ENCODE measurements at regions not wholly inside any gene's neighbourhood (a gene's known extent, or its start where the extent isn't known, plus 50 kb on each side); places are given as distances from the start of the nearest gene placed in this dataset.

- H3K27ac ChIP-seq (ENCODE audit: low read length) = no peak overlapping the region
- H3K36me3 ChIP-seq (ENCODE audit: control insufficient read depth in 1 of 2, insufficient read depth in 2 of 2, low read length in 2 of 2) = no peaks in the 10 kb centered on the region
- no peaks in the 10 kb centered on the region for H3K9me3 ChIP-seq (ENCODE audit: control insufficient read depth in 1 of 2, low read length in 2 of 2)
- no peaks in the 10 kb centered on the region for H3K4me1 ChIP-seq (ENCODE audit: control insufficient read depth in 1 of 2, insufficient read depth in 2 of 2, low read length in 2 of 2)
- H3K27me3 ChIP-seq (ENCODE audit: low read depth, low read length) = no peaks in the 10 kb centered on the region
- H3K4me3 ChIP-seq (ENCODE audit: low read depth in 1 of 2, low read length in 2 of 2) = no peak overlapping the region
Measured at GRCh38 chr18:8976606-8977005, 125.9 kb upstream of the NDUFV2 start.

- H3K36me3 ChIP-seq (ENCODE audit: control insufficient read depth in 1 of 2, insufficient read depth in 2 of 2, low read length in 2 of 2) = no peaks in the 10 kb centered on the region
- no peak overlapping the region for H3K4me3 ChIP-seq (ENCODE audit: low read depth in 1 of 2, low read length in 2 of 2)
- no peak overlapping the region for H3K27ac ChIP-seq (ENCODE audit: low read length)
- H3K9me3 ChIP-seq (ENCODE audit: control insufficient read depth in 1 of 2, low read length in 2 of 2) = no peaks in the 10 kb centered on the region
- no peaks in the 10 kb centered on the region for H3K4me1 ChIP-seq (ENCODE audit: control insufficient read depth in 1 of 2, insufficient read depth in 2 of 2, low read length in 2 of 2)
- H3K27me3 ChIP-seq (ENCODE audit: low read depth, low read length) = no peaks in the 10 kb centered on the region
Measured at GRCh38 chr18:8977166-8977565, 125.3 kb upstream of the NDUFV2 start.

- Histone ChIP-seq H3K9me3 (ENCODE audit: control insufficient read depth in 1 of 2, low read length in 2 of 2) (no peaks in the 10 kb centered on the region), H3K4me1 (ENCODE audit: control insufficient read depth in 1 of 2, insufficient read depth in 2 of 2, low read length in 2 of 2) (no peaks in the 10 kb centered on the region), H3K27me3 (ENCODE audit: low read depth, low read length) (no peaks in the 10 kb centered on the region), H3K36me3 (ENCODE audit: control insufficient read depth in 1 of 2, insufficient read depth in 2 of 2, low read length in 2 of 2) (no peaks in the 10 kb centered on the region), H3K27ac (ENCODE audit: low read length) (no peak overlapping the region), H3K4me3 (ENCODE audit: low read depth in 1 of 2, low read length in 2 of 2) (no peak overlapping the region)
Measured at GRCh38 chr18:8977701-8978100, 124.8 kb upstream of the NDUFV2 start.

- Histone ChIP-seq H3K9me3 (ENCODE audit: control insufficient read depth in 1 of 2, low read length in 2 of 2) (no peaks in the 10 kb centered on the region), H3K4me3 (ENCODE audit: low read depth in 1 of 2, low read length in 2 of 2) (no peak overlapping the region), H3K4me1 (ENCODE audit: control insufficient read depth in 1 of 2, insufficient read depth in 2 of 2, low read length in 2 of 2) (no peaks in the 10 kb centered on the region), H3K36me3 (ENCODE audit: control insufficient read depth in 1 of 2, insufficient read depth in 2 of 2, low read length in 2 of 2) (no peaks in the 10 kb centered on the region), H3K27ac (ENCODE audit: low read length) (no peak overlapping the region), H3K27me3 (ENCODE audit: low read depth, low read length) (no peaks in the 10 kb centered on the region)
Measured at GRCh38 chr18:8978394-8978793, 124.1 kb upstream of the NDUFV2 start.

GRCh38 chr18:8979258-8979988 lies 123.1 kb upstream of the NDUFV2 start:
- no peak overlapping the region for H3K27ac ChIP-seq (ENCODE audit: low read length)
- no peaks in the 10 kb centered on the region for H3K9me3 ChIP-seq (ENCODE audit: control insufficient read depth in 1 of 2, low read length in 2 of 2)
- H3K4me1 ChIP-seq (ENCODE audit: control insufficient read depth in 1 of 2, insufficient read depth in 2 of 2, low read length in 2 of 2) = no peaks in the 10 kb centered on the region
- H3K4me3 ChIP-seq (ENCODE audit: low read depth in 1 of 2, low read length in 2 of 2) = no peak overlapping the region
- H3K36me3 ChIP-seq (ENCODE audit: control insufficient read depth in 1 of 2, insufficient read depth in 2 of 2, low read length in 2 of 2) = no peaks in the 10 kb centered on the region
- H3K27me3 ChIP-seq (ENCODE audit: low read depth, low read length) = no peaks in the 10 kb centered on the region

GRCh38 chr18:8980496-8980895 lies 122.0 kb upstream of the NDUFV2 start:
- Histone ChIP-seq H3K4me3 (ENCODE audit: low read depth in 1 of 2, low read length in 2 of 2) (no peak overlapping the region), H3K4me1 (ENCODE audit: control insufficient read depth in 1 of 2, insufficient read depth in 2 of 2, low read length in 2 of 2) (no peaks in the 10 kb centered on the region), H3K36me3 (ENCODE audit: control insufficient read depth in 1 of 2, insufficient read depth in 2 of 2, low read length in 2 of 2) (no peaks in the 10 kb centered on the region), H3K9me3 (ENCODE audit: control insufficient read depth in 1 of 2, low read length in 2 of 2) (no peaks in the 10 kb centered on the region), H3K27me3 (ENCODE audit: low read depth, low read length) (no peaks in the 10 kb centered on the region), H3K27ac (ENCODE audit: low read length) (no peak overlapping the region)

- H3K4me3 ChIP-seq (ENCODE audit: low read depth in 1 of 2, low read length in 2 of 2) = no peak overlapping the region
- no peak overlapping the region for H3K27ac ChIP-seq (ENCODE audit: low read length)
- no peaks in the 10 kb centered on the region for H3K4me1 ChIP-seq (ENCODE audit: control insufficient read depth in 1 of 2, insufficient read depth in 2 of 2, low read length in 2 of 2)
- H3K9me3 ChIP-seq (ENCODE audit: control insufficient read depth in 1 of 2, low read length in 2 of 2) = no peaks in the 10 kb centered on the region
- no peaks in the 10 kb centered on the region for H3K27me3 ChIP-seq (ENCODE audit: low read depth, low read length)
- H3K36me3 ChIP-seq (ENCODE audit: control insufficient read depth in 1 of 2, insufficient read depth in 2 of 2, low read length in 2 of 2) = no peaks in the 10 kb centered on the region
Measured at GRCh38 chr18:8980918-8981317, 121.6 kb upstream of the NDUFV2 start.

- Histone ChIP-seq H3K36me3 (ENCODE audit: control insufficient read depth in 1 of 2, insufficient read depth in 2 of 2, low read length in 2 of 2) (no peaks in the 10 kb centered on the region), H3K27me3 (ENCODE audit: low read depth, low read length) (no peaks in the 10 kb centered on the region), H3K27ac (ENCODE audit: low read length) (no peak overlapping the region), H3K4me3 (ENCODE audit: low read depth in 1 of 2, low read length in 2 of 2) (no peak overlapping the region), H3K9me3 (ENCODE audit: control insufficient read depth in 1 of 2, low read length in 2 of 2) (no peaks in the 10 kb centered on the region), H3K4me1 (ENCODE audit: control insufficient read depth in 1 of 2, insufficient read depth in 2 of 2, low read length in 2 of 2) (no peaks in the 10 kb centered on the region)
Measured at GRCh38 chr18:8982416-8983183, 119.9 kb upstream of the NDUFV2 start.

GRCh38 chr18:8983195-8983594 lies 119.3 kb upstream of the NDUFV2 start:
- H3K4me1 ChIP-seq (ENCODE audit: control insufficient read depth in 1 of 2, insufficient read depth in 2 of 2, low read length in 2 of 2) = no peaks in the 10 kb centered on the region
- no peak overlapping the region for H3K4me3 ChIP-seq (ENCODE audit: low read depth in 1 of 2, low read length in 2 of 2)
- H3K27ac ChIP-seq (ENCODE audit: low read length) = no peak overlapping the region
- H3K9me3 ChIP-seq (ENCODE audit: control insufficient read depth in 1 of 2, low read length in 2 of 2) = no peaks in the 10 kb centered on the region
- no peaks in the 10 kb centered on the region for H3K27me3 ChIP-seq (ENCODE audit: low read depth, low read length)
- no peaks in the 10 kb centered on the region for H3K36me3 ChIP-seq (ENCODE audit: control insufficient read depth in 1 of 2, insufficient read depth in 2 of 2, low read length in 2 of 2)

- Histone ChIP-seq H3K27ac (ENCODE audit: low read length) (no peak overlapping the region), H3K36me3 (ENCODE audit: control insufficient read depth in 1 of 2, insufficient read depth in 2 of 2, low read length in 2 of 2) (no peaks in the 10 kb centered on the region), H3K27me3 (ENCODE audit: low read depth, low read length) (no peaks in the 10 kb centered on the region), H3K9me3 (ENCODE audit: control insufficient read depth in 1 of 2, low read length in 2 of 2) (no peaks in the 10 kb centered on the region), H3K4me3 (ENCODE audit: low read depth in 1 of 2, low read length in 2 of 2) (no peak overlapping the region), H3K4me1 (ENCODE audit: control insufficient read depth in 1 of 2, insufficient read depth in 2 of 2, low read length in 2 of 2) (no peaks in the 10 kb centered on the region)
Measured at GRCh38 chr18:8984131-8984721, 118.3 kb upstream of the NDUFV2 start.

GRCh38 chr18:8987241-8987640 lies 115.3 kb upstream of the NDUFV2 start:
- Histone ChIP-seq H3K9me3 (ENCODE audit: control insufficient read depth in 1 of 2, low read length in 2 of 2) (no peaks in the 10 kb centered on the region), H3K27ac (ENCODE audit: low read length) (no peak overlapping the region), H3K4me3 (ENCODE audit: low read depth in 1 of 2, low read length in 2 of 2) (no peak overlapping the region), H3K27me3 (ENCODE audit: low read depth, low read length) (no peaks in the 10 kb centered on the region), H3K4me1 (ENCODE audit: control insufficient read depth in 1 of 2, insufficient read depth in 2 of 2, low read length in 2 of 2) (no peaks in the 10 kb centered on the region), H3K36me3 (ENCODE audit: control insufficient read depth in 1 of 2, insufficient read depth in 2 of 2, low read length in 2 of 2) (no peaks in the 10 kb centered on the region)
